GM19023 (cell line): ENCODE measurements at regions not wholly inside any gene's neighbourhood (a gene's known extent, or its start where the extent isn't known, plus 50 kb on each side); places are given as distances from the start of the nearest gene placed in this dataset.
"Not testable (repeated sequence)": the region's sequence is repeated elsewhere in the genome, so short reads cannot be mapped to it uniquely, and the experiment has no call there.

ENCODE experiments used
- ATAC-seq: cut with Tn5 transposase; IDR thresholded peaks from one replicate; pipeline ENCODE4 v1.9.1; 2021; ENCODE audit warnings: mild to moderate bottlenecking, moderate library complexity; ENCODE audit not compliant: unreplicated experiment

DNA sequence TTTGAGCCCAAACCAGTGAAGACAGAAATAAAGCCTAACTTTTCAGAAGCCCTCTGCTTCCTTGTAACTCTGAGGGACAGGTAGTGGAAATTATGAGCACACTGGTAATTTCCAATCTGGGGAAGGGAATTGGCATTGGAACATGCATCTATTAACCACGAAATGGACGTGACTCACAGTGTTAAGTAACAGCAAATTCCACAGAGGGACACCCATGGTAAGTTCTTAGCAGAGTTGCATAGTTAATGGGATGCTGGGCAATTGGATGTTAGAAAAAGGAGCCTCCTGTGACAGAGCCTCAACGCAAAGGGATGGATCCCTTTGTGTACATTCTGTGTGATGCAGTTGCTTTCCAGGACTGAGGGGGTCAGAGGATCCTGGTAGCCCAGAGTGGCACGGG, 168.6 kb downstream of the SEMA6D start:
- ATAC-seq, result no peak

- ATAC-seq, result no peak
Measured at GRCh38 chr15:47887241-47887800, 170.0 kb downstream of the SEMA6D start.

GRCh38 chr15:47888385-47889100, 171.2 kb downstream of the SEMA6D start:
- ATAC-seq, result no peak

DNA sequence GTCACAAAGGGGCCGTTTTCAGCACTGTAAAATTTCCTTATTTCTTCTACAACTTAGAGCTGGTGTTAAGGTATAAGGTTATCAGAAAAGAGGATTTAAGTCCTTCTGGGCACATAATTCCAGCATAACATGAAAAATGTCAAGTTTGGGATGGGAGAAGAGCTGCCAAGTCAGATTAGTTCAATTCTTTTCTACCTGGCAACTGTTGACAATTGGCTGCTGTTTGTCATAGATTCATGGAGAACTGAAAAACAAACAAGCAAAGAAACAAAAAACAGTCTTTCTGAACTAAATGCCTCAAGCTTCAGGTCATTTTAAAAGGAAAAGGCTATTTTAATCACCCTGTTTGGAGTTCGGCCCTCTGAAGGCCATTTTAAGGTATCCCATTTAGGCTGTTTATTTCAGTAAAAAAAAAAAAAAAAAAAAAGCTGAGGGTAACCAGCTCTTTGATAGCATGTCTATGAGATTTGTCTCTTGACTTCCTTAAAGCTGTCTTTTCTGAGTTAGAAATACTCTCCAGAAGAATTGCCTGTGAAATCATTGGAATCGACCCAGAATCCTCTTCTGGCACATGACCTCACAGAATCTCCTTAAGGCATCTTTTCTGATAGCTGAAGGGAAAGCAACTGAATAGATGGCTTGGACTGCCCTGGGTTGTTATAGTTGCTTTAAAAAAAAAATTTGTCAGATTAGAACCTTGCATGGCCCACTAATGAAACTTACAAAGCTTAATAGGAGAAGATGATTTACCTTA, 173.3 kb downstream of the SEMA6D start:
- no peak for ATAC-seq

DNA sequence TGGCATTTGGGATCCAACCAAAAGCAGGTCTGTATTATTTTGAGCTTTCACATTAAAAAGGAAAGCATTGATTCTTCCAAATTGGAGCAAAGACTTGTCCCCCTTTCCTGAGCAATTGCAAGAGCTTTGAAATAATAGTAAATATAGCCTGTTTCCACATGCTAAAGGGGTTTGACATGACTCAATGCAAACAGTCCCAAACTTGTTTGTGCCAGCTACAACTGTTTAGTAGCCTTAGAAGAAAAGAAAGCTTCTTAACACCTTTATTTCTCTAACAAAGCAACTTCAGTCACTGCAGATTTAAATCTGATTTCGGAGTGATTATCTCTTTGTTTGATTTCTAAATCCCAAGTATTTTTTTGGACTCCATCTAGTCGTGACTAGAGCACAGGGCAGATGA, 180.2 kb downstream of the SEMA6D start:
- ATAC-seq, result no peak

GRCh38 chr15:47900751-47901150, 183.4 kb downstream of the SEMA6D start:
- no peak for ATAC-seq

DNA sequence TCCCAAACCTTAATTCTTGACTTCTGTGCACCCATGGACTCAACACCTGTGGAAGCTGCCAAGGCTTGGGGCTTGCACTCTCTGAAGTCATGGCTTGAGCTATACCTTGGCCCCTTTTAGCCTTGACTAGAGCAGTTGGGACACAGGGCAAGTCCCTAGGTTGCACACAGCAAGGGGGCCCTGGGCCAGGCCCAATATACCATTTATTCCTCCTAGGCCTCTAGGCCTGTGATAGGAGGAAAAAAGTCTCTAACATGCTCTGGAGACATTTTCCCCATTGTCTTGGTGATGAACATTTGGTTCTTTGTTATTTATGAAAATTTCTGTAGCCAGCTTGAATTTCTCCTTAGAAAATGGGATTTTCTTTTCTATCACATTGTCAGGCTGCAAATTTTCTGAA, 186.1 kb downstream of the SEMA6D start:
- no peak for ATAC-seq

GRCh38 chr15:47908486-47908885, 191.2 kb downstream of the SEMA6D start:
- ATAC-seq, result no peak

- no peak for ATAC-seq
Measured at GRCh38 chr15:47908950-47909670, 191.8 kb downstream of the SEMA6D start.

DNA sequence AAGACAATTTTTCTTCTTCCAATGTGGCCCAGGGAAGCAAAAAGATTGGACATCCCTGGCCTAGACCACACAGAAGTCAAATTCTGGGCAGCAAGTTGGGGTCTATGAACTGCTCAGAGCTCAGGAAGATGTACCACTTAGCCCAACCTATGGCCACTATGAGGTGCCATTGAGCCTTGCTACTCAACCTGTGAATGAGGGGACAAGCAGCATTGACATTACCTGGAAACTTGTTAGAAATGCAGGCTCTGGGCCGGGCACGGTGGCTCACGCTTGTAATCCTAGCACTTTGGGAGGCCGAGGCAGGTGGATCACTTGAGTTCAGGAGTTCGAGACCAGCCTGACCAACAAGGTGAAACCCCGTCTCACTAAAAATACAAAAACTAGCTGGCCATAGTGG, 195.6 kb downstream of the SEMA6D start:
- not testable (repeated sequence) for ATAC-seq

DNA sequence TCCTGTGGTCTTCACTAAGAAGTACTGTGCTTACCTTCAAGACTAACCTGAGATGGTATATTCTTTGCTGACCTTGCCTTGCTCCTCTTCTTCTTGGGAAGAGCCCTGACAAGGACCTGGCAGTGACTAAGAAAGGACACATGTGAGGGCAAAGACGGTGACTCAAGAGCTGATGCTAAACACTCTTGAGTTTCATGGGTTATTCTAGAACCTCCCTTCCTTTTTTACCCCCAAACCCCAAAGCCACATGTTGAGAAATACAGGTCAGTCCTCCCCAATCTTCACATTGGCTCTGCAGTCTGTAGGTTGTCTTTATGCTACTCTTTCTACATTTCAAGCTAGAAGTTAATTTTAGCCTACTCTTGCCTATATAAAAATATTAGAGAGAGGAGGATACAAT, 200.6 kb downstream of the SEMA6D start:
- ATAC-seq, result no peak

DNA sequence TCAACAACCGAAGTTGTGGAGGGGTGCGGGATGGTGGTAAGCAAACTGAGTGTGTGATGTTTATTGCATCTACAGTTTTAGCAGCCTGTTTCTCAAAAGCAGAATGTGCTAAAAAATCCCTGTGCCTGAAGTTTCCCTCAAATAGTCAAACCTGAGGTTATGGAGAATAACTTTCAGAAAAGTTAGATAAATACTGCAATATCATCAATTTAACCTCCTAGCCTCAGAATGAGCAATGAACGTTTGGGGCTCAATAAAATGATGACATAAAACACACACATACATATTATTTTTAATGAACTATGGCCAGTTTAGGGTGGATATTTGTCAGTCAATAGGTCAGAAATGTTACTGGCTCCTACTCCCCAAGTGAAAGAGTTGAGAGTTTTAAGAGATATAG, 201.6 kb downstream of the SEMA6D start:
- no peak for ATAC-seq

- no peak for ATAC-seq
Measured at GRCh38 chr15:47924381-47924780, 196.4 kb upstream of the SLC24A5 start.

DNA sequence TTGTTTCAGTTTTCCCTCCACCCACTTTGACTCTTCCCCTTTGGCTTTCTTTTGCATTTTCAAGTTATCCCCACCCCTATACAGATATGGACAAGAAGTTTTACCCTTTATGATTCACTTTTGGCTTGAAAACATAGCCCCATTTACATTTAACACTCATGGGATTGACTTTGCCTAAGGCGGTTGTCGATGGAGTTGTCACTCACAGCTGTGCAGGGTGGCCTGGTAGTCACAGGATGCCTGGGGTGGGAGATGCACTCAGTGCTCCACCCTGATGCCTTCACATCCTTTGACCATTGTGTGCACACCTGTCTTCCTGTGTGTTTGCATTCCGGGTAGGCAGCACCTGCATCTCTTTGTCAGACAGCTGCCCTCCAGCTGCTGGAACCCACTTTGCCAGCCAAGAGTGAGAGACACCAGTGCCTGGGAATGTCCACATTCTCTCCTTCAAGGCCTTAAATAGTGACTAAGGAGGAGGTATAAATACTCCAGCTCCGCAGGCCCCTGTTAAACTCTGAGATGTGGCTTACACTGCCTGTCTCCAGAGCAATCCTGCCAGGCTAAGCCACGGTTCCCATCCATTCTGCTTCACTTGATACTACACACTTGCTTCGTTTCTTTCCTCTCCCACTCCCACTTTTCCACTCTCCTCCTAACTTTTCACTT, 191.5 kb upstream of the SLC24A5 start:
- ATAC-seq, result no peak

GRCh38 chr15:47932261-47932660, 188.5 kb upstream of the SLC24A5 start:
- no peak for ATAC-seq

DNA sequence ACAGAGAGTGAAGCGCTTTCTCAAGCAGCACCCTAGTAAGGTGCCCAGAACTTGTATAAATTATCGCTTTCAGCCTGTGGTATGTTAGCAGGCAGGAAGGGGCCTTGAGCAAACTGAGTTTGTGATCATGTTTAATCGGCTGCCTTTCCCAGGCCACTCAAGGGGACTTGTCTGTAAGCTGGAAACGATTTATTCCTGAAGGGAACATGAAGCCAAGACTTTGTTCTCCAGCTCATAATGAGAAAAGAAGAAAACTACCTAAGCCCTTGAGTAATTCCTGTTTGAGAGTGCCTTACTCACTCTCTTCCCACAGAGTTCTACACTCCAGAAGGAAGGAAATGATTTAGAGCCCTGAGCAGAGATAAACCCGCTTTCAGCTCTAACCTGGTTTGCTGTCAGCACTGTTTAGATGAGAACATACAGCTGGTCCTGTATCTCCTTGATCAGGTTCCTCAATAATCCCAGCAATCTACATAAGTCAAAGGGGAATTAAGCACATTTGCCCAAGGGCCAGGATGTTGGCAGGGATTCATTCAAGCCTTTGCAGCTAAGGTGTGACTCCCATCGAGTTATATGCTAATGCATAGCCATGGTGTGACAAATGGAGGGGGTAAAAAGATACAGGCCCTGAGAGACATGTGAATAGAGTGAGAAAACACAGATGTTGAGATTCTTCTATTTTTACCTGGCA, 187.7 kb upstream of the SLC24A5 start:
- ATAC-seq, result no peak

DNA sequence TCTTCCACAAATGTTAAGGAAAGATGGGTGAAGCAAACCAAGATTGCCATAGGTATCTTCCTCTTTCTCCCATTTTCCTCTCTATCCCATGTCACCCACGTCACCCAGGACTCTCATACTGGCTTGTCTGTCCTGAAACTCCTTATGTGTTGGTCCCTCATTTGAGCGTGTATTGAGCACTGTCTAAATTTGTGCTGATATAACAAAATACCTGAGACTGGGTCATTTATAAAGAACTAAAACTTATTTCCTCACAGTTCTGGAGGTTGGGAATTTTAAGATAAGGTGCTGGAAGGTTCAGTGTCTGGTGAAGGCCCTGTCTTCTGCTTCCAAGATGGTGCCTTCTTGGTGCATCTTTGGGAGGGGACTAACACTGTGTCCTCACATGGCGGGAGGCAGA, 186.9 kb upstream of the SLC24A5 start:
- no peak for ATAC-seq

DNA sequence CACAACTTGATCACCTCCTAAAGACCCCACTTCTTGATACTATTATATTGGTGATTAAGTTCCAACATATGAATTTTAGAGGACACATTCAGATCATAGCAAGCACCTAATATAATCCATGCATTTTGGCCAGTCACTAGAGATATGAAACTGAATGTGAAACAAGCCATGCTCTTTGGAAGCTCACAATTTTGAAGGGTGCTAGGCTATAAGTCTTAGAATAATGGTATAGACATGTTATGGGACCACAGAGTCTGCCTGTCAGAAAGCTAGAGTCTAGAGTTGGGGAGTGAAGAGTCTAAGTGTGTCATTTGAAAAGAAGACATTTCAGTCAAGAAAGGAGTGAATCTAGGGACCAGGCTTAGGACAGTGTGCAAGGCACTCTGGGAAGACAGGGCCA, 186.4 kb upstream of the SLC24A5 start:
- ATAC-seq, result no peak

DNA sequence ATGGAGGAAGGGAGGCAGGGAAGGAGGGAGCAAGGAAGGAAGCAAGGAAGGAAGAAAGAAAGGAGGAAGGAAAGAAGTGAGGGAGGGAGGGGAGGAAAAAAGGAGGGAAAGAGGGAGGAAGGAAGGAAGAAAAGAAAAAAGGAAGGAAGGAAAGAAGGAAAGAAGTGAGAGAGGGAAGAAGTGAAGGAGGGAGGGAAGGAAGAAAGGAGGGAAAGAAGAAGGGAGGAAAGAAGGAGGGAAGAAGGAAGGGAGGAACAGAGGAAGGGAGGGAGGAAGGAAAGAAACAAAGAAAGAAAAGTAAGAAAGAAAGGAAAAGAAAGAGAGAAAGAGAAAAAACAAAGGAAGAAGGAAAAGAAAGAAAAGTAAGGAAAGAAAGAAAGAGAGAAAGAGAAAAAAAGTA, 183.0 kb upstream of the SLC24A5 start:
- no peak for ATAC-seq

DNA sequence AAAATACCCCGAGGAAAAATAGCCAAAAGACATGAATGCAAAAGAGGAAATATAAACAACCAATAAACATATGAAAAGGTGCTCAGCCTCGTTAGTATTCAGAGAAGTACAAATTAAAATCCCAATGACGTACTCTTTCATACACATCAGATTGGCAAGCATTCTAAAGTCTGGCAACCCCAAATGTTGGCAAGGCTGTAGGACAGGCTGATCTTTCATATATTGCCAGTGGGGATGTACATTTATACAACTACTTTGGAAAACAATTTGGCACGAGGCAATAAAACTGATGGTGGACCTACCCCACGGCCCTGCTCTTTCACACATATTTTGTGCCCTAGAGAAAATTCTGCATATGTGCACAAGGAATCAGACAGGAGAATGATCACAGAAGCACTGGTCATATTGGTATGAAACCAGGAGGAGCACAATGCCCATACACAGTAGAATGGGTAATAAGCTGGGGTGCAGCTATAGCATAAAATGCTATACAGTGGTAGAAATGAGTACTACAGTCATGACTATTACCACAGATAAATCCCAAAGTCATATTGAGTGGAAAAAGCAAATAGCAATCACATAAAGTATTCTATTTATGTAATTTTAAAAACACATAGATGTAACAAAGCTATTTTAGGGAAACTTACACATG, 176.0 kb upstream of the SLC24A5 start:
- ATAC-seq, result no peak
